B cell (primary cell): ENCODE measurements at regions not wholly inside any gene's neighbourhood (a gene's known extent, or its start where the extent isn't known, plus 50 kb on each side); places are given as distances from the start of the nearest gene placed in this dataset.

Experiments used
- ATAC-seq: fragments of 200-7000 bp; cut with Tn5 transposase; one replicate; pipeline ENCODE4 v1.10.0; 2021; ENCODE audit warnings: low read depth, mild to moderate bottlenecking, moderate number of reproducible peaks, moderate library complexity
- CTCF ChIA-PET: fragments of 350-600 bp; sonication (Branson Sonifier 250); formaldehyde crosslinking; loops from one replicate; lab custom pipeline; 2021; ENCODE audit warnings: antibody characterized with exemption, inconsistent platforms; lab: Charles Lee
- POLR2A ChIA-PET: fragments of 350-600 bp; sonication (Branson Sonifier 250); formaldehyde crosslinking; loops from one replicate; lab custom pipeline; 2021; ENCODE audit warnings: antibody characterized with exemption; lab: Charles Lee
- DNase-seq: peaks from one replicate; pipeline ENCODE4 v3.0.0; 2013
- H2AFZ ChIP-seq: 2 replicates; pipeline ENCODE4 v1.6.1; 2012; ENCODE audit warnings: mild to moderate bottlenecking, low read depth, low read length; ENCODE audit not compliant: insufficient read depth, poor library complexity, severe bottlenecking
- H3K27ac ChIP-seq, 2 donors: 1 replicate in 1 of 2; 2 replicates in 1 of 2; pipeline ENCODE4 v1.5.1; 2012 to 2013; ENCODE audit warnings: low read length in 2 of 2, mild to moderate bottlenecking in 2 of 2, moderate library complexity in 1 of 2
- H3K27me3 ChIP-seq, 4 experiments: fragments of 200-600 bp in 1 of 4; sonication (generic) in 1 of 4; replicated peaks in 1 of 4; 1 replicate in 2 of 4; 2 replicates in 2 of 4; pipeline versions ENCODE4 v1.6.1 to v1.7.0; 2013 to 2016; ENCODE audit warnings: low read length in 3 of 4, mild to moderate bottlenecking in 2 of 4, mixed read lengths in 1 of 4, moderate library complexity in 1 of 4; ENCODE audit not compliant: insufficient read depth in 4 of 4, control insufficient read depth in 3 of 4; ENCODE audit errors: control extremely low read depth in 1 of 4
- H3K36me3 ChIP-seq, 2 experiments: replicated peaks in 1 of 2; 1 replicate in 1 of 2; 2 replicates in 1 of 2; pipeline versions ENCODE4 v1.6.1 to v1.7.1; 2013; ENCODE audit warnings: low read length in 1 of 2; ENCODE audit not compliant: insufficient read depth in 2 of 2, control insufficient read depth in 1 of 2; ENCODE audit errors: control extremely low read depth in 1 of 2, extremely low read depth in 1 of 2
- H3K4me1 ChIP-seq, 2 donors: fragments of 200-600 bp in 1 of 2; sonication (generic) in 1 of 2; 1 replicate in 1 of 2; 2 replicates in 1 of 2; pipeline versions ENCODE4 v1.5.1 to v1.6.1; 2013 to 2017; ENCODE audit warnings: low read length in 2 of 2; ENCODE audit not compliant: control insufficient read depth in 2 of 2, insufficient read depth in 2 of 2
- H3K4me2 ChIP-seq: replicated peaks from 2 replicates; pipeline ENCODE3; 2012; ENCODE audit warnings: mild to moderate bottlenecking, low read depth, low read length; ENCODE audit not compliant: poor library complexity, severe bottlenecking
- H3K4me3 ChIP-seq, 5 experiments: fragments of 200-600 bp in 1 of 5; sonication (generic) in 1 of 5; 1 replicate in 3 of 5; 2 replicates in 2 of 5; pipeline versions ENCODE4 v1.5.1 to v1.7.0; 2011 to 2016; ENCODE audit warnings: low read length in 4 of 5, mild to moderate bottlenecking in 4 of 5, low read depth in 2 of 5, control low read depth in 1 of 5, moderate library complexity in 1 of 5; ENCODE audit not compliant: insufficient read depth in 1 of 5; ENCODE audit errors: control extremely low read depth in 1 of 5, extremely low read depth in 1 of 5
- H3K79me2 ChIP-seq: fragments of 200-600 bp; sonication (generic); one replicate; pipeline ENCODE4 v1.6.0; 2016; ENCODE audit warnings: low read length; ENCODE audit not compliant: control insufficient read depth, insufficient read depth
- H3K9ac ChIP-seq: fragments of 200-600 bp; sonication (generic); 2 replicates; pipeline ENCODE4 v1.6.1; 2017; ENCODE audit warnings: mild to moderate bottlenecking, low read length, moderate library complexity
- H3K9me3 ChIP-seq, 3 donors: one replicate each; pipeline versions ENCODE4 v1.6.1 to v1.7.1; 2013; ENCODE audit warnings: low read length in 2 of 3; ENCODE audit not compliant: control insufficient read depth in 2 of 3, insufficient read depth in 1 of 3; ENCODE audit errors: control extremely low read depth in 1 of 3
- H4K20me1 ChIP-seq: 2 replicates; pipeline ENCODE4 v1.6.0; 2012; ENCODE audit warnings: mild to moderate bottlenecking, low read length; ENCODE audit not compliant: insufficient read depth, control insufficient read depth, poor library complexity, severe bottlenecking
- H3K27ac Mint-ChIP-seq: one replicate; pipeline ENCODE4 v1.8.0; 2021; ENCODE audit warnings: mixed read lengths
- H3K27me3 Mint-ChIP-seq: one replicate; pipeline ENCODE4 v1.8.0; 2021; ENCODE audit warnings: mixed read lengths
- H3K4me1 Mint-ChIP-seq: one replicate; pipeline ENCODE4 v1.8.0; 2021; ENCODE audit warnings: mixed read lengths
- H3K4me3 Mint-ChIP-seq: one replicate; pipeline ENCODE4 v1.8.0; 2021; ENCODE audit warnings: mixed read lengths
- H3K9me3 Mint-ChIP-seq: one replicate; pipeline ENCODE4 v1.8.0; 2022; ENCODE audit warnings: mixed read lengths; ENCODE audit not compliant: insufficient read depth
- EZH2 ChIP-seq: IDR thresholded peaks from 2 replicates; pipeline ENCODE4 v1.6.1; 2012; ENCODE audit warnings: borderline replicate concordance, low read depth, mild to moderate bottlenecking, moderate library complexity, low read length; ENCODE audit not compliant: insufficient read depth, poor library complexity, severe bottlenecking
- WGBS: methylation state at CpG from one replicate; pipeline ENCODE4 v1.1.5; 2013; ENCODE audit warnings: missing lambda C conversion rate; ENCODE audit not compliant: insufficient coverage; 5-methylcytosine and 5-hydroxymethylcytosine counted together
- intact Hi-C: fragments of 100-400 bp; cut with micrococcal nuclease; formaldehyde crosslinking; loops from one replicate; pipeline ENCODE4 v1.10.0; 2022
- TF ChIP-seq, protein P1 (sequence below): fragments of 200-600 bp; IDR thresholded peaks from one replicate; pipeline ENCODE4 v1.8.0; 2022; ENCODE audit warnings: antibody characterized with exemption, mild to moderate bottlenecking

DNA sequence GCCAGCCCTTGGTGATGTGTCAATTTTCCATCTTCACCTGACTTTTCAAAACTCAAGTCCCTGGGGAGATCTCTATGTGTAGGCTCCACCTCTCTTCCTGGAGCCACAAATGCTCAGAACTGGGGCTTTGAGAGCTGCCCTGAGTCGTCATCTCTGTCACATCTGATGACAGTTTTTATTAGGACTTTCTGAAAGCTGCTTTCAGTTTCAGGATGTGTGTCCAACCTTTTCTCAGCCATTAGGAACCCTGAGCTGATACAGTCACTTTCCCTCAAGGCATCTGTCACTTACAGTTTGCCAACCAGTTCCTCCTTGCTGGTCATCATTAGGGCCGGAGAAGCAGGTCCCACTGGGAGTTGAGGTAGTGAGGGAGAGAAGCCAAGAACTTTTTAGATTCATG lies 365.9 kb upstream of the CHD6 start:
- WGBS = 71% methylated on average over 1 of the region's 2 CpGs
- no peak for DNase-seq
- Mint-ChIP-seq H3K27ac (no peak overlapping the region), H3K4me3 (no peak overlapping the region), H3K4me1 (no peaks in the 10 kb centered on the region), H3K9me3 (no peaks in the 10 kb centered on the region), H3K27me3 (no peaks in the 10 kb centered on the region)
- Histone ChIP-seq H4K20me1 (no peaks in the 10 kb centered on the region), H3K79me2 (no peaks in the 10 kb centered on the region), H3K27me3 (no peaks in the 10 kb centered on the region), H3K9me3 (no peaks in the 10 kb centered on the region), H3K9ac (no peak overlapping the region), H3K4me3 (no peak overlapping the region), H3K4me1 (no peaks in the 10 kb centered on the region), H3K27ac (no peak overlapping the region), H2AFZ (no peak overlapping the region), H3K4me2 (no peak overlapping the region), H3K36me3 (no peaks in the 10 kb centered on the region)
- no peak for TF ChIP-seq EZH2
- TF ChIP-seq, protein P1, sequence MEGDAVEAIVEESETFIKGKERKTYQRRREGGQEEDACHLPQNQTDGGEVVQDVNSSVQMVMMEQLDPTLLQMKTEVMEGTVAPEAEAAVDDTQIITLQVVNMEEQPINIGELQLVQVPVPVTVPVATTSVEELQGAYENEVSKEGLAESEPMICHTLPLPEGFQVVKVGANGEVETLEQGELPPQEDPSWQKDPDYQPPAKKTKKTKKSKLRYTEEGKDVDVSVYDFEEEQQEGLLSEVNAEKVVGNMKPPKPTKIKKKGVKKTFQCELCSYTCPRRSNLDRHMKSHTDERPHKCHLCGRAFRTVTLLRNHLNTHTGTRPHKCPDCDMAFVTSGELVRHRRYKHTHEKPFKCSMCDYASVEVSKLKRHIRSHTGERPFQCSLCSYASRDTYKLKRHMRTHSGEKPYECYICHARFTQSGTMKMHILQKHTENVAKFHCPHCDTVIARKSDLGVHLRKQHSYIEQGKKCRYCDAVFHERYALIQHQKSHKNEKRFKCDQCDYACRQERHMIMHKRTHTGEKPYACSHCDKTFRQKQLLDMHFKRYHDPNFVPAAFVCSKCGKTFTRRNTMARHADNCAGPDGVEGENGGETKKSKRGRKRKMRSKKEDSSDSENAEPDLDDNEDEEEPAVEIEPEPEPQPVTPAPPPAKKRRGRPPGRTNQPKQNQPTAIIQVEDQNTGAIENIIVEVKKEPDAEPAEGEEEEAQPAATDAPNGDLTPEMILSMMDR = no peak
- POLR2A ChIA-PET = no interaction called here
- intact Hi-C loops = no loop called here
- no peak for ATAC-seq
- CTCF ChIA-PET = no interaction called here

DNA sequence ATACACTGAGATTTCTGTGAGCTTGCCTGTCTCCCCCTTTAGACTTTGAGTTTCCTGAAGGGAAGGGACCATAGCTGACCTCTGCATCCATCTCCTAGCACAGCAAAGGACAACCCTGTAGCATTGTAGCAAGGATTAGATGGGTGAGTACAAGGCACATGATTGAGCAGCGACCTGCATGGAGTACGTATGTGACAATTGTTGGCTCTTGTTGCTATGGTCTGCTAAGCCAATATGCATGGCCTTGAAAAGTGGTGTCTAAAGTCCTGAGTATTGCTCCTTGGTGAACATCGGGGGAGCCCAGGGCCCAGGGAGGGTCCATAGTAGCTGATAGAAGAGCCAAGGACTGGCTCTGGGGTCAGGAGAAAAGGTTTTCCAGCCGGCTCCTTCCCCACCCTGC lies 365.0 kb upstream of the CHD6 start:
- Histone ChIP-seq H3K4me3 (no peak overlapping the region), H3K79me2 (no peaks in the 10 kb centered on the region), H3K4me1 (no peaks in the 10 kb centered on the region), H3K9me3 (no peaks in the 10 kb centered on the region), H3K27ac (no peak overlapping the region), H3K9ac (no peak overlapping the region), H2AFZ (no peak overlapping the region), H4K20me1 (no peaks in the 10 kb centered on the region), H3K27me3 (no peaks in the 10 kb centered on the region), H3K36me3 (no peaks in the 10 kb centered on the region), H3K4me2 (no peak overlapping the region)
- Mint-ChIP-seq H3K4me1 (no peaks in the 10 kb centered on the region), H3K9me3 (no peaks in the 10 kb centered on the region), H3K4me3 (no peak overlapping the region), H3K27ac (no peak overlapping the region), H3K27me3 (no peaks in the 10 kb centered on the region)
- ATAC-seq = no peak
- ChIA-PET CTCF (no interaction called here), POLR2A (no interaction called here)
- 72% methylated on average over 3 of the region's 4 CpGs for WGBS
- intact Hi-C loops = no loop called here
- TF ChIP-seq EZH2 = no peak
- TF ChIP-seq, protein P1 = no peak
- DNase-seq = no peak
